ENCODE measurements at regions not wholly inside any gene's neighbourhood (a gene's known extent, or its start where the extent isn't known, plus 50 kb on each side); places are given as distances from the start of the nearest gene placed in this dataset.

DNA sequence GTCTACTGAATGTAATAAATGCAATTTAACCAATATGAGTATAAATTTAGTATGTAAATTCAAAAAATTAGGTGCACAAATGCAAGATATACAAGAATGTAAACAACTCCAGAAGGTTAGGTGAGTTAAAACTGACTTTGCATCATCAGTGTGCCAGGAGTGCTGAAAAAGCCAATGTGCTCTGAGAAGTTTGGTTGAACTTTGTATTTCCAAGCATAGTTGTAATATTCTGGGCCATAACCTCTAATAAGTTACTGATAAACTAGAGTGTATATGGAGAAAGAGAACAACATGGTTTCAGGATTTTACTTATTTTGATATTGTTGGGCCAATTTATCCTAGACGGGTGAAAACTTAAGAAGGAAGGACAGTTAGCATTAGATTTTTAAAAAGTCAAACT, 876.9 kb upstream of the GHITM start:
- TF ChIP-seq MAX (IDR thresholded peaks at IDR 0.05; ENCODE audit: insufficient read depth, insufficient read length) = no peak
- TF ChIP-seq GATA2 (IDR thresholded peaks at IDR 0.05; ENCODE audit: insufficient read depth, insufficient read length, low read depth, low read length) = no peak
- TF ChIP-seq, protein P1, sequence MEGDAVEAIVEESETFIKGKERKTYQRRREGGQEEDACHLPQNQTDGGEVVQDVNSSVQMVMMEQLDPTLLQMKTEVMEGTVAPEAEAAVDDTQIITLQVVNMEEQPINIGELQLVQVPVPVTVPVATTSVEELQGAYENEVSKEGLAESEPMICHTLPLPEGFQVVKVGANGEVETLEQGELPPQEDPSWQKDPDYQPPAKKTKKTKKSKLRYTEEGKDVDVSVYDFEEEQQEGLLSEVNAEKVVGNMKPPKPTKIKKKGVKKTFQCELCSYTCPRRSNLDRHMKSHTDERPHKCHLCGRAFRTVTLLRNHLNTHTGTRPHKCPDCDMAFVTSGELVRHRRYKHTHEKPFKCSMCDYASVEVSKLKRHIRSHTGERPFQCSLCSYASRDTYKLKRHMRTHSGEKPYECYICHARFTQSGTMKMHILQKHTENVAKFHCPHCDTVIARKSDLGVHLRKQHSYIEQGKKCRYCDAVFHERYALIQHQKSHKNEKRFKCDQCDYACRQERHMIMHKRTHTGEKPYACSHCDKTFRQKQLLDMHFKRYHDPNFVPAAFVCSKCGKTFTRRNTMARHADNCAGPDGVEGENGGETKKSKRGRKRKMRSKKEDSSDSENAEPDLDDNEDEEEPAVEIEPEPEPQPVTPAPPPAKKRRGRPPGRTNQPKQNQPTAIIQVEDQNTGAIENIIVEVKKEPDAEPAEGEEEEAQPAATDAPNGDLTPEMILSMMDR (IDR thresholded peaks at IDR 0.05; ENCODE audit: extremely low read depth in 1 of 2, insufficient read depth in 1 of 2, low read depth in 1 of 2, low read length in 2 of 2) = no peak
- TF ChIP-seq POLR2A (IDR thresholded peaks at IDR 0.05; ENCODE audit: low read depth, low read length) = no peak
- TF ChIP-seq POLR2AphosphoS5 (IDR thresholded peaks at IDR 0.05; ENCODE audit: insufficient read depth, low read depth, low read length) = no peak
- no peak for TF ChIP-seq MYC (IDR thresholded peaks at IDR 0.05; ENCODE audit: low read depth, low read length)
- TF ChIP-seq EZH2 (IDR thresholded peaks at IDR 0.05; ENCODE audit: borderline replicate concordance, low read depth, low read length, severe bottlenecking) = no peak
- no peak for TF ChIP-seq JUN (IDR thresholded peaks at IDR 0.05; ENCODE audit: borderline replicate concordance, insufficient read depth, insufficient read length, low read depth)

Data from endothelial cell of umbilical vein (primary cell).